ENCODE measurements at regions not wholly inside any gene's neighbourhood (a gene's known extent, or its start where the extent isn't known, plus 50 kb on each side); places are given as distances from the start of the nearest gene placed in this dataset.

DNA sequence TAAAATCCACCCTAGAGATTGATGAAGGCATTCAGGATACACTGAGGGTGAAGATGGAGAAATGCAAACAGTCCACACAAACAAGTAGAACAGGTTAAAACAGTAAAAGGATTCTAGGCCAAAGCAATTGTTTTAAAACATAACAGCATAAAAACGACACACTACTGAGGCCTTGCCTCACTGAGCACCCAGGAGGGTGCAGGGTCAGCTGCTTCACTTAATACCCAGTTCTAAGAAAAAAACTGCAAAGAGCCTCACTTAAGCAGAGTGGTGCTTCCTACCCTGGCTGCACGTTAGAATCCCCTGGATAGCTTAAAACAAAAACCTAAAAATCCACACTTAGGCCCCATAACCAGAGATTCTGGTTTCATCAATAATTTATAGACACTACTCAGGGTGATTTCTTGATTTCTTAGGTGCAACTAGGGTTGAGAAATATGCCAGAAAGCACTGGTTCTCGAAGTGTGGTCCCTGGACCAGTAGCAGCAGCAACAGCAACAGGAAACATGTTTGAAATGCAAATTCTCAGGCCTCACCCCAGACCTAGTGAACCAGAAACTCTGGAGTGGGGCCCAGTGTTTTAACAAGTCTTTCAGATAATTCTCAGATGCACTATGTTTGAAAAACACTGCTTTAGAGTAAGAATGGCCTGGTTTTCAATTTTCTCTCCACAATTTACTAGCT, 279.1 kb downstream of the ZEB2 start:
- DNase-seq: no peak

DNA sequence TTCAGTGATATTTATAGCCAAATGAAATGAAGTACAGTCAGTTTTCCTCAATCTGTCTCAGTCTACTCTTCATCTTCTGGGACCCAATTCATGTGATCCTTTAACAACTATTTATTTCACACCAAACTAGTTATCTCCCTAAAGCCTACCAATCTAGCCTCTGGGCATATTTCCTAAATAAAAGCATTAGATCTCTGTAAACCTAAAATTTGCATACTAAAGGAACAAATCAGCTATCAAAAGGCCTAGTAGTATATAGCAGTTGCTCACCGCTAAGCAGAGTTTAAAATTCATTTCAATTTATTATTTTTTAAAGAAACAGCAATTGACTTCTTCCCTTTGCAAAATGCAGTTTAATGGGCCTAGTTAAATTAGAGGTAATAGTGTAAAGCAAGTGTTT, 280.2 kb downstream of the ZEB2 start:
- no peak for DNase-seq

DNA sequence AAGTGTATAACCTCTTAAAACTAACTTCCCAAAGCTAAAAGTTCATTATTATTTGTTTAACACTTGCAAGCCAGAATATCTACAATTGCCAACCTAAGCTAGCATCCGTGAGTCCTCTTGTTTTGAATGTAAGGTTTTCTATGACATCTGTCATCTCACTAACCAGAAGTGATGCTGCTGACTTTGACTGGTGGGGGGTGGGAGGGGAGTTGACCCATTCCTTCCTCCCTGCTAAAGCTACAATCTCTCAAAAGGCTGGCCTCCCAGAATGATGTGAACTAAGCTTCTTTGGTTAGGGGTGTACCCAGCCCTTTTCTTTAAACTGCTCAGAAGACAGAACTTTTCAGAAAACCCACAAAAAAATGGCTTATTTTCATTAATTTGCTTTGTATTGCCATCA, 280.6 kb downstream of the ZEB2 start:
- DNase-seq: no peak

DNA sequence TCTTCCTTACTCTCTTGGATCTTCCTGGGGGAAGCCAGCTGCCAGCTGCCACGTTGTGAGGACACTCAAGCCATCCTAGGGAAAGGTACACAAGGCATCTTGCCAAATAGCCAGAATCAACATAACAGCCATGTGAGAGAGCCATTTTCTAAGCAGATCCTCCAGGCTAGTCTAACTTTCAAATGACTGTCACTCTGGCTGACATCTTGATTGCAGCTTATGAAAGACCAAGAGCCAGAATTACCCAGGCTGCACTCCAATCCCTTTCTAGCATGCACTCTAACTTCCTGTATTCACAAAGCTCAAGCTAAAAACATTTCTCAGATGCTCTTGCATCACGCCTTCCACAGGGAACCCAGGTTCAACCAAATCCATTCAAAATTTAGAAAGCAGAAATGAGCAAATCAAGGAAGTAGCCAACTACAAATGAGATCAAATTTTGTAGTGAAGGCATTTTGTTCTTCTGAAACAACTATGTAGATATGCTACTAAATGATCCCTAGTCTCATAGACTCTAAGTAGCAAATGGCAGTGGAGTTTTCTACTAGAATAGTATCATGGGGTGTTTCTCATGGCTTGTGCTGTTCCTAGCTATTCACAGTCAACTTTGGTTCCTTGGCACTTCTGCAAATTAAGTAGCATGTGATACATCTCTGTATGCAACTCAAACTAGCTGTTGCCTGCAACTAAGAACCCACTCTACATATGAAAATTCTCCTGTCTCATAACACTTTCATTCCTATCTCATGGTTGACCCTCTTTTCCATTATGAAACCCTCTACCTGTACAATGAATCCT, 281.9 kb downstream of the ZEB2 start:
- no peak for DNase-seq

DNA sequence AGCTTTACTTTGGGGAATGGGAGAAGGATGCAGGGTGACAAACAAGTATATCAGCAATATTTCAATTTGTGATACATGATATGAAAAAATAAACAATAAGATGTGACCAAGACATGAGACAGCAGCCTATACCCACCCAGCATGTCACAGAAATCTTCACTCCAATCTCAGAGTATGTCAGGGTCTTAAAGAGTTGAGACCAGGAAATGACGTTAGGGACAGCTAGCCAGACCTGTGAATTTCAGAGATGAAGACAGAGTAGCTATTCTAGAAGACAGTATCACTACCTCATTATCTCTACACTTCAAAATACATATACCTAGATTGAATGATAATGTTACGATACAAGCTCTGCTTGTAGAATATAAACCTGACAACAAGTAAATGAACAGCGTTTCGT, 282.8 kb downstream of the ZEB2 start:
- no peak for DNase-seq

DNA sequence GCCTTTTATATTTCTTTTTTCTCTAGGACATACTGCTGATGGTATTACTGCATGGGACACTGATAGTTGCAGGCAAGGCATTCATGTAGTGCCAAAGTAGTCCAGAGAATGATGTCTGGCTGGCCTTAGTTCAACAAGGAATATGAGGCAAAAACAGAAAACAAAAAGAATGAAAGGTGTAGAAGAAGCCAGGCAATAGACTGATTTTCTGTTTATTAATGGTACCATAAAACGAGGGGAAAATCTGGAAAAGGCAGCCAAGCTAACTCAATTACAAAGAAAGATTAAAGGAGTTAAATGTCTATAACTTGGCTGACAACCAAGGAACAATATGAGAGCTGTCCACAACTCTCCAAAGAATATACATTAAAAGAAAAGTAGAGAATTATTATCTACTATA, 284.9 kb downstream of the ZEB2 start:
- DNase-seq: no peak

DNA sequence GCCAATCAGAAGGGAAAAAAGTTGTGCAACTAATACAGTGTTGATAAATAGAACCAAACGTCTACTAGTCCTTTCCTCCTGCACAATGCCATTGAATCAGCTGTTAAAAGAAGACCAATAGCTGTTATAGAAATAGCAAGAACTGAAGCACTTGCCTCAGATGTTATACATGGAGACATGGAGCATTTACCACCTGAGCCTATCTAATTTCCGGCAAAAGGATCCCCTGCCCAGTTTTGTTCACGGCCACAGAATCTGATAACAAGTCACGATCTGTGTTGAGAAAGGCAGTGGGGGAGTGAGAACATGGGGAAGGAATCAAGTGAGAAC, 285.4 kb downstream of the ZEB2 start:
- no peak for DNase-seq

DNA sequence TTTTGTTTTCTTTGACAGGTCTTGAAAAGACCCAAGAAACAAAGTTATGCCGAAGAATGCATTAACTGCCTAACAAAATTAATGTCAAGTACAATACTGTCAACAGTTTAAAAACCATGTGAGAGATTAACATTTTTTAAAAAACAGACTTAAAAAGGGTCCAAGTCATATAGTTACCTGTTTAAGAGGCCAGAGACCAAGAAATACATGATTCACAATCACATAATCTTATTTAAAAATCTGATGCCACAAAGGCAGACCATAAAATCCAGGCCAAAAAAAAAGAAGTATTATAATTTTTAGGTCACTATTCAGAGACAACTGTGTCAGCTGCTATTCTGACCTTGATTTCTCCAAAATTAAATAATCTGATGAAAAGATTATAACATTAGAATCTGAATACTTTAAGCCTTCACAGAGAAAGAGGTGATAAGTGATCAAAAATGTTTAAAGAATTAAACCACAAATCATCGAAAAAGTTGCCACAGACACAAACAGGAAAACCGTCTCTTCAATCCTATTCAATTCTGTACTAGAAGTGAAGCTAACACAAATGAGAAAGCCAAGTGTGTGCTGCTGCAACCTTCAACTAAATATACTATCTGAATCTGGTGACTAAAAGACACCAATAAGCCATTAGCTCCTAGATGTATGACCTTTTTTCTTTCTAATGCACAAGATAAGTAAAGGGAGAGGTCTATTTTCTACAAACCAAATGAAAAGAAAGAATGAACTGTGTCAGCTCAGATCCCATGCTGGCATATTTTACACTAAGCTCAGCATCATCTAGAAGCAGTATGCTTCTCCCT, 286.0 kb downstream of the ZEB2 start:
- DNase-seq: no peak

DNA sequence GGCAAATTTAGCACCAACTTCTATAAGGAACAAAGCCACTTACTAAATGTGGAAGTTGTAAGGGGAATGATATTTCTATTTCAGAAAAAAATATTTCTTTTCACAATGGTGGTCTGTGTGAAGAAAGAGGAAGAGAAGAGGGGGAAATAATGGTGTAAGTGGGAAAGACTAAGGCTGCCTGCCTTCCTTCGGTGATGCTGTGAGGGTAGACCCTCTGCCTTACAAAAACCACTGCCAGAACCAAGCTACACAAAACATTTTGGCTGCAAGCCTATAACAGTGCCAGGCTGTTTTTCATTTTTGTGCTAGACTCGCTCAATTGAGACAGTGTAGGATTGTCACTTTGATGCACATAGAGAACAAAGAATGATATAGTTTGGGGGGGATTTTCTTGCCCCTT, 286.6 kb downstream of the ZEB2 start:
- no peak for DNase-seq

DNA sequence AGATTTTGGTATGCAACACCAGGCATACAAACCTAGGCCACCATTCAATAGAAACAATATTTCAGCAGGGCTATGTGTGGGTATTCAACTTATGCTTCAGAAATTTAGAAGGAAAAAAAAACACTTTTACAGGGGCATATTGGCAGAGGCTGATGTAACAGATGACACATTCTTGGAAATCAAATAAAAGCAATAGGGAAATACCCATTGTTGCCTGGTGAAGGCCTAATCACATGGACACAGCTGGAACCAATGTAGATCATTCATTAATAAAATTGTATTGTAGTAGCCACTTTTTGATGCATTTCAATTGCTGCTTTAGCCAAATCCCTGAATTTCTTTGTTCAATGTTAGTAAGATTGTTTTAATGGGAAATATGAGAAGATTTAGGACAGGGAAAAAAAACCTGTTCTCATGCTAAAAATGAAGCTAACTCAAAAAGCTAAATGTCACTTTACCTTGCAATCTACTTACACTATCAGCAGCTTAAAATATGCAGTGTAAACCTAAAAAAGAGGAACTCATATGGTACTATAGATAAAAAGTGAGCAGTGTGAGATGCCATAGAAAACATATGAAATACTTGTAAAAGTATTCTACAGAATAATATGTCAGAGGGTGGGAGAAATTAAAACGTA, 289.4 kb downstream of the ZEB2 start:
- no peak for DNase-seq

DNA sequence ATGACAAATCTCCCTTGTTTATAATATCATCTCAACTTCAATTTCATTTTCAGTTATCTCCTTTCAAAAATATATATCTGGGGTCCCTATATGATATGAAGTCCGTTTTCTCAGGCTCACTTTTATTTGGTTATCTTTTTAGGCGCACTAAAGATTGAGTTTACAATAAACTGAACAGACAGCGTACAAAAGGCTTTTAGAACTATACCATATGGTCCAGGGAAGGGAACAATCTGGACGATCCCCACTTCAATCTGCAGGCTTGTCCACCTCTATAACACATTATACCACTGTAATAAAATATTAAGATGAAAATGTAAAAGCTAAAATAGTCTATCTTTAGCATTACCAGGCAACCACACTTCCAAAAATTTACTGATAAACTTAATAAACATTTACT, 289.9 kb downstream of the ZEB2 start:
- no peak for DNase-seq

DNA sequence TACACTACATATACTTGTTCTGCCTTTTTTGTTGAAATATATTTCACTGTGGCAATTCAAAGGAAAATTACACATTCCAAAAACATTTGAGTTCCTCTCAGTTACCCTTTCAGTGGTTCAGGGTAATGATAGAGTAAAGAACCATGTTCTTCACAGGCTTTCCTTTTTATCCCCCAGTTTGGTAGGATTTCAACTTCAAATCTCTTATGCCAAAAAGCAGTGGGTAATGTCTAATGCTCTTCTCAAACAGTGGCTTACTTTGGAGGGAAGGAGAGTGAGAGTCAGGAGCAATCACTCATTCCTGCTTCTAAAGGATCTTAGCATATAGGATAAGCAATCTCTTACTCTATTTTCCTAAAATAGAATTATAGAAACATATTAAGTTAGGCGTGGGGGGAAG, 290.6 kb downstream of the ZEB2 start:
- no peak for DNase-seq

DNA sequence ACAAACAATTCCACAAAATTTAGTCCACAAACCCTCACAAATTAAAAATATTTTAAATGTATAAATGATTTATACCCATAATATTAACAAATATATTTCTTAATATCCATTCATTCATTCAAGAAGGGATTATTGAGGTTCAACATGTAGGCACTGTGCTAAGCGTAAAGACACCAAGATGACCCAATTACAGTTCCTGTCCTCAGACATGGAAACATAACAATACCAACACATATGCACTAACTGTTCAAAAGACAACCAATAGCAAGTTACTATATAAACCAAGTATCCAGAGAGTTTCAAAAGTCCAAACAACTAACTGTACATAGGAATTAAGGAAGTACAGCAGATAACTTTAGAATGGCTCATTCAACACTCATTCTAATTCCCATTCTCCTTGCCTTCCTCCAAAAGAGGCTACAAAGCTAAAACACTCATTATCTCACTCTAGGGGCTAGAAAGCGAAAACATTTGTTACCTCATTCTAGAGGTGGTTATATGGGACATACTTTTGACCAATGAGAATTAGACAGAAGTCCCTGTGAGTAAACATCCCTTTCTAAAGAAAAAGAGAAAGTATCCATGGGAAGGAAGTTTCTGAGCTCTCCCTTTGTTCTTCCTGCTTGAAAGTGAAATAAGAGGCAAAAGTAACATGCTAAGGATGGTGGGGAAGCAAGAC, 292.4 kb downstream of the ZEB2 start:
- no peak for DNase-seq

DNA sequence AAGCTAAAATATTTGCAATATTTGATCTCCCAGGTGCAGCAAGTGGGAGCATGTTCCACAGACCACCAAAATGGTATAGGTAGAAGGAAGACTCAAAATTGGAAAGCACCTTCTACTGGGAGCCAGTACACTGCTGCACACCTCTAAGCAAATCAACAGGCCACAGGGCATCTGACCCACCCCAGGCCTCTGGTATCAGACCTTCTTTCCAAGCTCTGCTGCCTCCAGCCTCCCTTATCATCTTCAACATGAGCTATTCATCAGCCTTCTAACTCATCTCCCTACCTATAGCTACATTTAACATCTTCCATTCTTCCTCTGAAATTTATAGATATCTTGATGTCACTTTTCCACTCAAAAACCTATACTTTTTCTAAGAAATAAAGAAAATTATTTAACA, 294.8 kb downstream of the ZEB2 start:
- DNase-seq: no peak

DNA sequence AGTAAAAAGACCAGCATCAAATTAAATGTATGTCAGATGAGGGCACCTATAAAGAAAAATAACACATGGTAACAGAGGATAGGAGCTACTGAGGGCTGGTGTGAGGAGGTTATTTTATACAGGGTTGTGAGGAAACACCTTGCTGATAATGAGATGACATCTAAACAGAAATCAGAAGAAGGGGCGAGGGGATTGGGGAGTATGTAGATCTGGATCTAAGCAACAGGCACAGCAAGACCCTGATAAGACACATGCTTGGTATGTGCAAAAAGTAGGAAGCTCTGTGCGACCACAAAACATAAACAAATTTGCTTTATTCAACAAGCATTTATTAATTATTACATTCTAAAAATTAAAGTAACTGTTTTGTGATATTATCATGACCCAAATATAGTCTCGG, 295.4 kb downstream of the ZEB2 start:
- DNase-seq: no peak

DNA sequence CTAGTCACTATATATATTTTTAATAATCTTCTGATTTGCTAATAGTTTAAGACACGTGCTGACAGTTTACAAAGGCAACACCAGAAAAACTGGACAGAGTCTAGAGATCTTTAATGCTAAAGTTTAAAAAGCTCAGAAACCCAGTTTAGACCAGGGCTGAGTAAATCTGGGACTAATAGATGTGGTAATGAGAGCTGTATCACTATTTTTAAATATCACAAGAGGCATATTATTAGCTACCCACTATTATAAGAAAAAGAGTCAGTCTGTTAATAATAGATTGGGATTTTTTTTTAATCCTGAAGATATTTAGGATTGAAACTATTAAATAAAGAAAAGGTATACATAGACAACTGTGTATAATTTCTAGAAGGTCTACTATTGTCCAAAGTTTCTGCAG, 299.9 kb downstream of the ZEB2 start:
- DNase-seq: no peak

DNA sequence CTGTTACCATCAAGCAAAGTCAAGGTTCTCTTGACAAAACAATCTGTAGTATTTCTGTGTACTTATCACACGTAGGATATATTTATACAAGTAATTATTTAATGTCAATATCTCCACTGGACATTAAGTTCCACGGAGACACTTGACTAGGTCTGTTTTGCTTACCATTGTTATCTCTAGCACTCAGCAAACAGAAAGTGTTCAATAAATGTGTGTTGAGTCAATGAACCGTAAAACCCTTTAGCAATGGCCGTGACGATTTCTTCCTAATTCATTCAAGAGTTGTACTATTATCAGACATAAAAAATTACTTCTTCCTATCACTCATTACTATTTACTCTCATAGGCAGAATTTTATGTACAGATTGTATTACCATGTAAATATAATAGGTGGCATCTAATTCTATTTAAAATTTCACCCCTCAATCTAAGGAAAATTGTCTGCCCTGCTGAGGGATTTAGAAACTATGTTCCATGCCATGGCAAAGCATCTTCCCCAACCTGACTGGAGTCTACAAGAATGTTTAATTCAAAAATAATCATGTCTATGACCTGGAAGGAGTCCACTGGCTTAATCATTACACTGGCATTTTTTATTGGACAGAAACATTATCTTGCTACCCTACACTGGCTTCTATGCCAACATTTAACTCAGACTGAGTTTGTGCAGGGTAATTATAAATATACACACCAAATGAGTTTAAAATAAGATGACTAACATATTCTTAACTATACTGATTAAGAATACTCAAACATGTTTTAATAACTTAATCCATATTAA, 301.9 kb downstream of the ZEB2 start:
- no peak for DNase-seq

DNA sequence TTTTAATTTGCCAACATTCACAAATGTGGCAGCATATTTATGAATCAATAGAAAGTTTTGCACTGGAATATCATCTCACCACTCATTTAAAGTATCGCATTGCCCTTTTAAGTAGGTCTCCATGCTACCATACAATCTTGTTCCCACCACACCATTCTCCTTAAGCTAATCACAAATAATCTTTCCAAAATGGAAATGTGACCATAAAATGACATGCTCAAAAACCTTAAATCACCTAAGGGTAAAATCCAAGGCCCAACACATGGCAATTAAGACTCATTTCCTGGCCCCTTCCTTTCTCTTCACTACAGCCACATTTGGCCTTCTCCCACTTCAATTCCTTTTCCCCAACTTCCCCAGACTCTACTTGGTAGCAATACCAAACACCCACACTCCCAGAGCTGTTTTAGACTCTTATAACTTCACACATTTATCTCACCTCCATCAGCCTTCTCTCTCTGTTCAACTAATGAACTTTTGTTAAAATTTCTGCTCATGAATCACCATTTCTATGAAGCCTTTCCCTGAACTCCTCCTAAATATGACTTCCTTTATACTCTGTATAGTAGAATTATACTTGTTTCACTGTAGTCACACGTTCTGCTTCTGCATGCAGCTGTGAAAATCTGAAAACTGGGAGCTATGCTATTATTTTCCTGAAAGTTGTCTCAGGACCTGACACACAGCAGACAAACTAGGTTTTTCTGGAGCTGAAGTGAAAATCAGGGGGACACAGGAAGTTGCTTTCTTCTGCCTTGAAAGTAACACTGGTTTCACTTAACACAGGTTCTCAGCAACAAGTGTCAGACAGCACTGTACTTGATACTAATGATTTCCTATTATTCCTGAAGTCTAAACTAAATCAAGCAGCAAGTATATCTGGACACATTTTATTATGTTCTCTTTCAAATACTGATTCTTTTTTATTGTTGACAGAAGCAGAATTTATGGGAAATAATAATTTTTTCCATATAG, 303.9 kb downstream of the ZEB2 start:
- no peak for DNase-seq

DNA sequence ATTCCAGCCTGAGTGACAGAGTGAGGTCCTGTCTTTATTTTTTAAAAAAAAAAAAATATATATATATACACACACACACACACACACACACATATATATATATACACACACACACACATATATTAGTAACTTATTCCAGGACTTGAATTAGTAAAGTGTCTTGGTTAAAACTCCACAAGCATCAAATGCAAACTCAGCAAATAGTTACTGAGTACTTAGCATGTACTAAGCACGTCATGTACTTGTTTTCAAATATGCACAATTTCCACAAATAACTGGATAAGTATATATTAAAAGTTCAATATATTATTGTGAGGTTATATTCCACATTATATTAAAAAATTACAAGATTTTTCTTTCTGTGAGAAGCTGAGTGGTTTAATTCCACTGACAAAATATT, 304.7 kb downstream of the ZEB2 start:
- no peak for DNase-seq

DNA sequence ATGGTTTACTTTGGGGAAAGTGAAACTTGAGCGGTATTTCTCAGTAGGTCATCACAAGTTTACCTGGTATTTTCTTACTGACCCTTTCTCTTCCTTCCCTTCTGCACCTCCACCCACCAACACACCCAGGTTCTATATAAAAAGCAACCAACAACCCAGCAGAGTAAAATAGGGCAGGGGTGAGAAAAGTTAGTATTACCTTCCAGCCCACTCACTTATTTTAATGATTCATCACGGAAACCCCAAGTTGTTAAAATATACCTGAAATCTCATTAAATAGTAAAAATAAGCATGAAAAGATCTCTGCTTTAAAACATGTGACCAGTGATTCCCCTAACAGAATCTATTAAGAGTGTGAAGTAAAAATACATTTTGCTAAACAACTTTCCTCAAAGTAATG, 306.1 kb downstream of the ZEB2 start:
- no peak for DNase-seq

DNA sequence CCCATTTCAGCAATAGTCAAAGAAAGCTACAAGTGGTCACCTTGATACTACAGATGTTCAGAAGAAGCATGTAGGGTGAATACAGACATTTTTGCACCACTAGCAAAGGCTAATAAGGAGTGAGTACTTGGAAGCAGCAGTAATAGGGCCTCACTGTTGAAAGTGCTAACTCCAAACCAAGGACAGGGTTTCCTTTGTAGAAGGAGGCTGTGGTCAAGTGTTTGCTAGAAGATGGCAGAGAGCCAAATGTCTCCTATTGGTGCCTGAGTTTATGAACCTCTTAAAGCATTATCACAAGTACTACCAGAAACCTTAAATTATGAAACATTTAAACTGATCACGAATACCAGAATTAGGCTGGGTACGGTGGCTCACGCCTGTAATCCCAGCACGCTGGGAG, 308.1 kb downstream of the ZEB2 start:
- DNase-seq: no peak
